Common myeloid progenitor, CD34-positive (primary cell): ENCODE measurements at regions not wholly inside any gene's neighbourhood (a gene's known extent, or its start where the extent isn't known, plus 50 kb on each side); places are given as distances from the start of the nearest gene placed in this dataset.

ENCODE experiments used
- CTCF ChIA-PET: fragments of 350-600 bp; sonication (Branson Sonifier 250); formaldehyde crosslinking; loops from one replicate; lab custom pipeline; 2021; ENCODE audit warnings: antibody characterized with exemption; lab: Charles Lee
- POLR2A ChIA-PET: fragments of 350-600 bp; sonication (Branson Sonifier 250); formaldehyde crosslinking; loops from one replicate; lab custom pipeline; 2021; ENCODE audit warnings: antibody characterized with exemption; lab: Charles Lee
- DNase-seq, 3 donors: peaks; one replicate each; pipeline versions ENCODE4 v3.0.0 to v3.0.0-alpha.2; 2013
- H3K27ac ChIP-seq, 2 experiments: 1 replicate in 1 of 2; 2 replicates in 1 of 2; pipeline ENCODE4 v1.7.0; 2013; ENCODE audit warnings: inconsistent platforms in 2 of 2, low read length in 2 of 2, mild to moderate bottlenecking in 2 of 2, low read depth in 1 of 2, moderate library complexity in 1 of 2; ENCODE audit not compliant: severe bottlenecking in 2 of 2, insufficient read depth in 1 of 2, poor library complexity in 1 of 2
- H3K27me3 ChIP-seq, 5 experiments: replicated peaks in 2 of 5; 1 replicate in 3 of 5; 2 replicates in 2 of 5; pipeline versions ENCODE4 v1.6.1 to v1.7.0; 2013; ENCODE audit warnings: low read length in 4 of 5, mild to moderate bottlenecking in 2 of 5, moderate library complexity in 2 of 5, inconsistent platforms in 1 of 5; ENCODE audit not compliant: insufficient read depth in 5 of 5, control insufficient read depth in 4 of 5
- H3K36me3 ChIP-seq, 4 experiments: 1 replicate in 2 of 4; 2 replicates in 2 of 4; pipeline versions ENCODE4 v1.6.1 to v1.7.0; 2013; ENCODE audit warnings: low read length in 3 of 4, control low read depth in 1 of 4, mild to moderate bottlenecking in 1 of 4; ENCODE audit not compliant: control insufficient read depth in 4 of 4, insufficient read depth in 4 of 4
- H3K4me1 ChIP-seq, 4 experiments: 1 replicate in 3 of 4; 2 replicates in 1 of 4; pipeline versions ENCODE4 v1.6.1 to v1.7.1; 2013; ENCODE audit warnings: low read length in 3 of 4, mild to moderate bottlenecking in 3 of 4, control low read depth in 1 of 4, inconsistent platforms in 1 of 4, moderate library complexity in 1 of 4; ENCODE audit not compliant: control insufficient read depth in 4 of 4, insufficient read depth in 4 of 4; ENCODE audit errors: control extremely low read depth in 1 of 4
- H3K4me3 ChIP-seq, 7 experiments: 1 replicate in 4 of 7; 2 replicates in 3 of 7; pipeline versions ENCODE4 v1.5.1 to v1.7.0; 2013; ENCODE audit warnings: mild to moderate bottlenecking in 7 of 7, low read length in 6 of 7, moderate library complexity in 6 of 7, inconsistent platforms in 2 of 7, low read depth in 2 of 7, control low read depth in 1 of 7; ENCODE audit not compliant: insufficient read depth in 4 of 7, control insufficient read depth in 1 of 7; ENCODE audit errors: extremely low read depth in 1 of 7
- H3K9me3 ChIP-seq, 5 experiments: 1 replicate in 4 of 5; 2 replicates in 1 of 5; pipeline versions ENCODE4 v1.6.1 to v1.7.1; 2013; ENCODE audit warnings: low read length in 4 of 5, mild to moderate bottlenecking in 2 of 5, inconsistent platforms in 1 of 5, low read depth in 1 of 5, moderate library complexity in 1 of 5; ENCODE audit not compliant: control insufficient read depth in 4 of 5, insufficient read depth in 2 of 5; ENCODE audit errors: control extremely low read depth in 1 of 5
- WGBS: methylation state at CpG from one replicate; pipeline ENCODE4 v1.1.5; 2013; ENCODE audit not compliant: insufficient coverage; 5-methylcytosine and 5-hydroxymethylcytosine counted together

DNA sequence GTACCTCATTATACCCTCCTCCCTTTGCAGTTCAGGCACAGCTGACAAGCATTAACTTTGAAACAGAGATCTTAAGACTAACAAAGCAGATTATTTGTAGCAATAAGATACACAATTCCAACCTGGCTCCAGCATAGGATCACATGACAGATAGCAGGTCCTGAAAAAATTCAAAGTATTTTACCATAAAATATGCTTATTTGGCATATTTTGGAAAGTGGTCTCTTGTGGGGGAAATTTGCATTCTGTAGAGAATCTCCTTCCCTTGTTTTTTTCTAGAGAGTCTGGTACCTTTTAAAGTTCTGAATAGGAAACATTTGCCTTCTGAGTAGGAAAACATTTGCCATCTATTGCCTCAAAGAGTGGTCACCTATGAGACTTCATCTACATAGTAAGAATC is 212.8 kb upstream of the SH3BP4 start:
- DNase-seq, result no peak
- POLR2A ChIA-PET, result no interaction called here
- Histone ChIP-seq H3K9me3 (peaks cover 0 to 4% (median 3%) of the 10 kb centered on the region in 5 experiments), H3K4me3 (no peak overlapping the region), H3K36me3 (no peaks in the 10 kb centered on the region), H3K27me3 (no peaks in the 10 kb centered on the region), H3K27ac (no peak overlapping the region), H3K4me1 (no peaks in the 10 kb centered on the region)
- CTCF ChIA-PET, result interaction anchor here (0.6 kb wide), 1 partner anchor 212 kb away, joined by 3 read pairs; no protein-coding TSS in a partner anchor

DNA sequence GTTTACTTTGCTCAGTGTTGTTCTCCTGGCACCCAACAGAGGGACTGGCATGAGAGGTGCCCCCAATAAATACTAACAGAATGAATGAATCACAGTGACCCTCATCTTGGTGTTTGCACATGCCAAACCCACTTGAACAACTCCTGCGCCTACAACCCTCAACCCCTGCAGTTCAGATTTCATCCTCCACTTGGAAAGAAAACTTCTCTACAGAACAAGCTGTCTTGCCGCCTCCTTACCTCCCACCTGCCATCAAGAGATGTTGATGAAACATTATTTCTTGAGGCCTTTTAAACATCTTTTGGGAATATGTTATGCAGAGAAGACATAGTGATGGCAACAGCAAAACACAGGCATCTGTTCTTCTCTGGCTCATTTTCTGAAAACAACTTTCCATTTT is 216.0 kb upstream of the SH3BP4 start:
- 100% methylated on average over 1 of the region's 2 CpGs for WGBS
- POLR2A ChIA-PET, result no interaction called here
- Histone ChIP-seq H3K27me3 (no peaks in the 10 kb centered on the region), H3K9me3 (peaks cover 0 to 4% (median 3%) of the 10 kb centered on the region in 5 experiments), H3K4me3 (no peak overlapping the region), H3K4me1 (no peaks in the 10 kb centered on the region), H3K27ac (no peak overlapping the region), H3K36me3 (no peaks in the 10 kb centered on the region)
- CTCF ChIA-PET, result interaction anchor here (1.2 kb wide), 1 partner anchor 674 kb away, joined by 3 read pairs; no protein-coding TSS in a partner anchor
- no peak for DNase-seq

DNA sequence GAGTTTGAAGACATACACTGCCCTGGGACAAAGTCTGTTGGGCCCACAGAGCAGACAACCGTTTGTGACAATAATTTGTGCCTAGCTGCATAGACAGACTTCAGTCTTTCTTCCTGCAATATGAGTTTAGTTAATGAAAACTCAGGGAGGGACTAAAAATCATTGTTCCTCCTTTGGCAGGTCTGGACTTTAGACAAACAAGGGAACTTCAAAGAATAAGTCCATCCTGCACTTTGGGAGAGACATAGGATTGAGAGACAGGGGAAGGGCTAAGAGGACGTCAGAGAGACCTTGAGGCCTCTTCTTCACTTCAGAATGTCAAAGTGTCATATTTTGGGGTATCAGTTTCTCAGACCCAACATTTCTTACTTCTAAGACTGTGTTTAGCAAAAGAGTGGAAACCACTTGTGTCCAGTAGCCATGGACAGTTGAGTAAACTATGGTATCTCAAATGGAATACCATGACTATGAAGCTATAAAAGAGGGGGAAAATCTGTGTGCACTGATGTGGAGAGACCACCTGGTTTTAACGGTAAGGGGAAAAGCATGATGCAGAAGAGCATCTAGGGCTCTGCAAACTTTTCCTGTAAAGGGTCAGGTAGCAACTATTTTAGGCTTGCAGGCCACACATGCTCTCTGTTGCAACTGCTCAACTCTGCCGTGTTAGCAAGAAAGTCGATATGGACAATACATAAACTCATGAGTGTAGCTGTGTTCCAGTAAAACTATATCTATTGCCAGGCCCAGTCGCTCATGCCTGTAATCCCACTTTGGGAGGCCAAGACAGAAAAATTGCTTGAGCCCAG is 217.8 kb upstream of the SH3BP4 start:
- ChIA-PET CTCF (interaction anchor here (1.7 kb wide), 1 partner anchor 15 kb away, joined by 4 read pairs; no protein-coding TSS in a partner anchor), POLR2A (no interaction called here)
- Histone ChIP-seq H3K27ac (no peak overlapping the region), H3K4me3 (no peak overlapping the region), H3K4me1 (peaks cover 0 to 3% (median 0%) of the 10 kb centered on the region in 4 experiments), H3K9me3 (peaks cover 0 to 4% (median 3%) of the 10 kb centered on the region in 5 experiments), H3K27me3 (no peaks in the 10 kb centered on the region), H3K36me3 (no peaks in the 10 kb centered on the region)
- no peak for DNase-seq
- 92% methylated on average over 5 of the region's 6 CpGs for WGBS

DNA sequence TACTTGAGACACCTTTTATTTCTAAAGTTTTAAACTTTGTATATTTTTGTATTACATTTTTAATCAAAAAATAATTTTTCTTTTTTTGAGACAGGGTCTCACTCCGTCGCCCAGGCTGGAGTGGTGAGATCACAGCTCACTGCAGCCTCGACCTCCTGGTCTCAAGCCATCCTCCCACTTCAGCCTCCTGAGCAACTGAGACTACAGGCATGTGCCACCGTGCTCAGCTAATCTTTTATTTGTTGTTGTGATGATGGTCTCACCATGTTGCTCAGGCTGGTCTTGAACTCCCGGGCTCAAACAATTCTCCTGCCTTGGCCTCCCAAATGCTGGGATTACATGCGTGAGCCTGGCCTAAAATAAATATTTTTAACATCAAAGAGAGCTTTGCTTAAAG is 218.7 kb upstream of the SH3BP4 start:
- CTCF ChIA-PET, result no interaction called here
- WGBS, result 100% methylated on average over 3 of the region's 6 CpGs
- POLR2A ChIA-PET, result no interaction called here

DNA sequence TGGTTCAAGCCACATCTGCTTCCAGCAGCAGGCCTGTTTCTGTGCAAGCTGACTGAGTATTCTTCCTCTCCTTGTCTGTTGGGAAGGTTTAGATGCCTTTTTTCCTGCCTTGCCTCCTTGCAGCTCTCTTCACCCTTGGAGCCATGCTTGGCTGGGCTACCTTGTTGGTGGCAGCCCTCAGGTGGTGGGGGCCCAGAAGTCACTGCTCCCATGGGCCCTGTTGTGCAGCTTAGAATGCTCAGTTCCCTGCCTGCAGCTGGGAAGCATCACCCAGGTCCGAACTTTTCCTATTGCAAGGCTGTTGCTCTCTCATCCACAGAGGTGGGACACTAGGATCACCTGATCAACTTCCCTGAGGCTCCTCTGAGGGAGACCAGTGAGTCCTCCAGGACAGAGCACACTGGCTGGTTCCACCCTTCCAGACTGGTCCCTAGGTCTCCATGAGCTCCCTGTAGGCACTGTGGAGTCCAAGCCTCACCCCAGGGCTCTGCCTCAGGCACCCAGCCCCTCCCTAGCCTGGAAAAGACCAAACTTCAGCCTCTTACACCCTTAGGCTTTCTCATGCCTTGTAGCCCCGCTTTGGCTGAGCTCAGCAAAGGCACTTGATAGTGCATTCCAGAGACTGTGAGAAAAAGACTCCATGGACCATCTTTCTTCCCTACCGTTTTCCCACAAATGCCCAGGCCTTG is 219.3 kb upstream of the SH3BP4 start:
- peaks cover 0 to 3% (median 0%) of the 10 kb centered on the region in 4 experiments for H3K4me1 ChIP-seq
- no peak overlapping the region for H3K27ac ChIP-seq
- H3K27me3 ChIP-seq, result no peaks in the 10 kb centered on the region
- DNase-seq, result no peak
- ChIA-PET CTCF (no interaction called here), POLR2A (no interaction called here)
- no peak overlapping the region for H3K4me3 ChIP-seq
- WGBS, result 93% methylated on average over 2 of the region's 3 CpGs
- no peaks in the 10 kb centered on the region for H3K36me3 ChIP-seq
- H3K9me3 ChIP-seq, result peaks cover 0 to 4% (median 3%) of the 10 kb centered on the region in 5 experiments

More for the DNA sequence above, 218.7 kb upstream of the SH3BP4 start:
- no peaks in the 10 kb centered on the region for H3K27me3 ChIP-seq
- H3K4me3 ChIP-seq, result no peak overlapping the region
- no peaks in the 10 kb centered on the region for H3K36me3 ChIP-seq
- DNase-seq, result no peak
- peaks cover 0 to 4% (median 3%) of the 10 kb centered on the region in 5 experiments for H3K9me3 ChIP-seq
- H3K4me1 ChIP-seq, result peaks cover 0 to 3% (median 0%) of the 10 kb centered on the region in 4 experiments
- H3K27ac ChIP-seq, result no peak overlapping the region

DNA sequence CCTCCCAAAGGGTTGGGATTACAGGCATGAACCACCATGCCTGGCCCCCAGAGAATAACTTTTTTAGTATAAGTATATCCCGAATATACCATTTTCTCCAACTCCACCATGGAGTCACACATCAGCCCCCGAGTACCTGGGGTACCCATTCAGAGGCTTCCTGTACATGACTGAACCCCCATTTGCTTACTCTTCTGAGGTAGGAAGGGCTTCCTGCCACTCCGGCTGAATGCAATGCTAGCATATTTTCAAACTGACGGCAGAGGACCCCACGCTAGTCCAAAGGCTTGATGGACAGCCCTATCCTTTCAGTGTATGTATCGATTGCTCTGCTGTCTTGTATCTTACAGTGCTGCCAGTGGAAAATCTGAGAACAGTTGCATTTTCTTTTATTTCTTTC is 220.6 kb upstream of the SH3BP4 start:
- no peak for DNase-seq
- Histone ChIP-seq H3K4me1 (peaks cover 0 to 3% (median 0%) of the 10 kb centered on the region in 4 experiments), H3K9me3 (peaks cover 0 to 4% (median 3%) of the 10 kb centered on the region in 5 experiments), H3K4me3 (no peak overlapping the region), H3K36me3 (no peaks in the 10 kb centered on the region), H3K27me3 (no peaks in the 10 kb centered on the region), H3K27ac (no peak overlapping the region)
- POLR2A ChIA-PET, result no interaction called here
- 94% methylated on average over 5 of the region's 6 CpGs for WGBS
- CTCF ChIA-PET, result no interaction called here
